ENCODE measurements at regions not wholly inside any gene's neighbourhood (a gene's known extent, or its start where the extent isn't known, plus 50 kb on each side); places are given as distances from the start of the nearest gene placed in this dataset.

DNA sequence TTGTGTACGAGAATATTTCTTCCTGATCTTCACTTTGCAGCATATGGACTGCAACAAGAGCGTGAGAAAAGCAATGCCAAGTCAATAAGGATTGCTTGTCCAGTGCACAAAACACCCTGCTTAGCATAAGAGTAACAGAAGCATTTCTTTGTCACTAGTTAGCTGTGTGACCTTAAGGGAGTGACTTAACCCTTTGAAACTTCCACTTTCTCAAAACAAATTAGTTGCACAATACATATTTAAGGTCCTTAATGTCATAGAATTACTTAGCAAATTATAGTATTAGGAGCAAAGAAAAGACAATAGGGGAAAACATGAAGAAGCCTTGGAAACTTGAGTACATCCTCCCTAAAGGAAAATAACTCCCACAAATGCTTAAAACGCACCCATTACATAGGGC, 230.1 kb downstream of the RNF152 start:
- Histone ChIP-seq H3K4me3 (no peak overlapping the region), H3K27ac (no peak overlapping the region)
- TF ChIP-seq, protein P1, sequence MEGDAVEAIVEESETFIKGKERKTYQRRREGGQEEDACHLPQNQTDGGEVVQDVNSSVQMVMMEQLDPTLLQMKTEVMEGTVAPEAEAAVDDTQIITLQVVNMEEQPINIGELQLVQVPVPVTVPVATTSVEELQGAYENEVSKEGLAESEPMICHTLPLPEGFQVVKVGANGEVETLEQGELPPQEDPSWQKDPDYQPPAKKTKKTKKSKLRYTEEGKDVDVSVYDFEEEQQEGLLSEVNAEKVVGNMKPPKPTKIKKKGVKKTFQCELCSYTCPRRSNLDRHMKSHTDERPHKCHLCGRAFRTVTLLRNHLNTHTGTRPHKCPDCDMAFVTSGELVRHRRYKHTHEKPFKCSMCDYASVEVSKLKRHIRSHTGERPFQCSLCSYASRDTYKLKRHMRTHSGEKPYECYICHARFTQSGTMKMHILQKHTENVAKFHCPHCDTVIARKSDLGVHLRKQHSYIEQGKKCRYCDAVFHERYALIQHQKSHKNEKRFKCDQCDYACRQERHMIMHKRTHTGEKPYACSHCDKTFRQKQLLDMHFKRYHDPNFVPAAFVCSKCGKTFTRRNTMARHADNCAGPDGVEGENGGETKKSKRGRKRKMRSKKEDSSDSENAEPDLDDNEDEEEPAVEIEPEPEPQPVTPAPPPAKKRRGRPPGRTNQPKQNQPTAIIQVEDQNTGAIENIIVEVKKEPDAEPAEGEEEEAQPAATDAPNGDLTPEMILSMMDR (IDR thresholded peaks at IDR 0.05), result no peak
- no peak for DNase-seq (ENCODE audit: low spot score)

DNA sequence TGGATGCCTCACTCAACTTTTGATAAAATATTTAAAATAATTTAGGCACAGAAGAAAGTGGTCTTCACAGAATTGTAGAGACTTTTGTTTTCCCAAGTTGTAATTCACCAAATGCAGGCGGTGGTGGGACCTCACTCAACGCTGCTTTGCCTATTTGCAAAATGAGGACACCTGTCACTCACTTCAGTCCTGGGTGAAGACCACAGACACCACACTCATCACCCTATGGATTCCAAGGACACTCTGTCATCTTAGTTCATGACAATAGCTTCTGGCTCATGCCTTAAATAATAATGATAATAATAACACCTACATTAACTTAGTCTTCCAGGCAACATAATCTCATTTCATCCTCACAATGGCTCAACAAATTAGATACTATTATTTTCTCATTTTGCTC, 234.4 kb downstream of the RNF152 start:
- TF ChIP-seq, protein P1 (IDR thresholded peaks at IDR 0.05), result no peak
- Histone ChIP-seq H3K27ac (no peak overlapping the region), H3K4me3 (no peak overlapping the region)
- DNase-seq (ENCODE audit: low spot score), result no peak

DNA sequence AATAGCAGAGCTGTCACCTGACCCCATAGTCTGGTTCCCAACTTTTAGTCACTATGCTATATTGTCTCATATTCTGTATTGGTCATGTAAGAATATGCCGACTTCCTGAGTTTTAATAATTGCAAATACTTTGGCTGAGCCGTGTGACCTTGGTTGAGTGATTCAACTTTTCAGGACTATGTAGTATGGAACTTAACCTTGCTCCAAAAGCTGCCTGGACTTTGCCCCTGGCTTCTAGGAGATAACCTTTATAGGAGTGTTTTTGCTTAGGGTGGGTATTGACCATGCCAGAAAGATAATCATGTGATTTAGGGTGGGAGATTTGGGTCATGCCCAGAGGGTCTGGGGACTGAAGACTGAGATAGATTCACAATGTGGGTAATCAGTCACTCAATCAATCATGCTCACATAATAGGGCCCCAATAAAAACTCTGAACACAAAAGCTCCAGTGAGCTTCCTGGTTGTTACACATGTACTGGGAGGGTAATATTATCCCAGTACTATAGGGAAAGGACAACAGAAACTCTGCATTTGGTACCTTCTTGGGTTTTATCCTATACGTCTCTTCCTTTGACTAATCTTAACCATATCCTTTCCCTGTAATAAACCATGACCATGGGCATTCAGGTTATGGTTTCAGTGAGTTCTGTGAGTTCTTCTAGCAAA, 235.6 kb downstream of the RNF152 start:
- TF ChIP-seq, protein P1 (IDR thresholded peaks at IDR 0.05), result no peak
- Histone ChIP-seq H3K4me3 (no peak overlapping the region), H3K27ac (no peak overlapping the region)
- no peak for DNase-seq (ENCODE audit: low spot score)

DNA sequence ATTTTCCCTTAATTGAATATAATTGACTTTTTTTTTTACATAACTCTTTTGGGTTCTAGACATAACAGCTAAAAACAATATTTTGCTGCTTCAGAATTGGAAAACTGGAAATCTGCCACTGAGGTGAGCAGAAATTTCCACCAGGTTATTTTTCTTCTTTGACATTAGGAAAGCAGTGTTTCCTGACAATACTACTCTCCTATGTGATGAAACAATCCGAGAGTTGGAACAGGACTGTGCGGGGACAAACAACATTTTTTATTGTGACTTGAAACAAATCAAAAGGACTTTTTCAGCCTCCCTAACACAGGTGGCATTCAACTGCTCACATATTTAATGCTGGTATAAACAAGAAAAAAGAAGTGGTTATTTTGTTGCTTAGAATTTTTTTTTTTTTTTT, 237.2 kb downstream of the RNF152 start:
- no peak for DNase-seq (ENCODE audit: low spot score)
- TF ChIP-seq, protein P1 (IDR thresholded peaks at IDR 0.05), result no peak
- Histone ChIP-seq H3K27ac (no peak overlapping the region), H3K4me3 (no peak overlapping the region)

DNA sequence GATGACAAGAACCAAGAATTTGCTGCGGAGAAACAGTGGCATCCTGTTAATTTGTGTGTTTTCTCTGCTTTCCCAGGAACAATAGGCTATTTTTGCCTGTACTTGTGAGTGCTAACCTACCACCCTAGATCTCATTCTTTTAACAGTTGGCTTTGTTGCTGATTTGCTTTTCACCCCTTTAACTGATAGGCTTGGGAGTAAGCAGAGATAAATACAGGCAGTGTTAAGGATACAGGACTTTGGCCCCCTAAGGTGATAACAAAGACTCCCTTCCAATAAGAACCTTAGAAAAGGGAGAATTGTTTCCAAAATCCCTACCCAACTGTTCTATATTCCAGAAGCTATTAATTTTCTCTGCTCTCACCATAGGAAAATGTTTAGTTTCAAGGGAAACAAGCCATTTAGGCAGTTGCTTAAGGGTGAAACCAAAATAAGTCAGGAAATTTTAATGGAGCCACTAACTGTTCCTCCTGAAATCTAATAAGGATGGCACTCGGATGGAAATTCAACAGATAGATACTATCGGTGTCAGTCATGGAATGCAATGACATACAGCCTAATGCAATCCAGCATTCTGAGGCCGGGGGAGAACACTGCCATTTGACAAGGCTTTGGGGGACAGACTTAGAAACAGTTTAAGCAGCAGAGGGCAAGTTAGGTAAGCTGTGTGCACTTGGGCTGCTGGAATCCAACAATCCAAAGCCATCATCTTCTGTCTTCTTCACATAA, 238.8 kb downstream of the RNF152 start:
- TF ChIP-seq, protein P1 (IDR thresholded peaks at IDR 0.05), result no peak
- Histone ChIP-seq H3K27ac (no peak overlapping the region), H3K4me3 (no peak overlapping the region)
- no peak for DNase-seq (ENCODE audit: low spot score)

DNA sequence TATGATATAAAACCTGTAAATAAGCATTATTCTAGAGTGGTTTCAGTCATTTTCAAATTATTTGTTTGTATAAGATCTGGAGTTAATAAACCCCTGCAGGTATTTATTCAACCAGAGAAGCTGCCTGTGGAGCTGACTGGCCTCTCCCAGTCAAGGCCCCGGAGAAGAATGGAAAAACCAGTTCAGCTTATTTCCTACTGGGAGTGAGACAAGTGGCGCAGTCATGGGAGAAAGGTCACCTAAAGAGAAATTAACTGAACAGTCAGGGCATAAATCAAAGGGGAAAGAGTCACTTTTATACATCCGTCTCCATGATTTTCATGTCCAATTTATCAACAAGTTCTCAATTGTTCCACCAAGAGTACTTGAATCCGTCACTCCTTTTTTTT, 240.9 kb downstream of the RNF152 start:
- TF ChIP-seq, protein P1 (IDR thresholded peaks at IDR 0.05), result no peak
- no peak for DNase-seq (ENCODE audit: low spot score)
- no peak overlapping the region for H3K27ac ChIP-seq
- H3K4me3 ChIP-seq, result no peak overlapping the region

Measured in coronary artery (tissue), 2 donors.